ENCODE measurements at regions not wholly inside any gene's neighbourhood (a gene's known extent, or its start where the extent isn't known, plus 50 kb on each side); places are given as distances from the start of the nearest gene placed in this dataset.

DNA sequence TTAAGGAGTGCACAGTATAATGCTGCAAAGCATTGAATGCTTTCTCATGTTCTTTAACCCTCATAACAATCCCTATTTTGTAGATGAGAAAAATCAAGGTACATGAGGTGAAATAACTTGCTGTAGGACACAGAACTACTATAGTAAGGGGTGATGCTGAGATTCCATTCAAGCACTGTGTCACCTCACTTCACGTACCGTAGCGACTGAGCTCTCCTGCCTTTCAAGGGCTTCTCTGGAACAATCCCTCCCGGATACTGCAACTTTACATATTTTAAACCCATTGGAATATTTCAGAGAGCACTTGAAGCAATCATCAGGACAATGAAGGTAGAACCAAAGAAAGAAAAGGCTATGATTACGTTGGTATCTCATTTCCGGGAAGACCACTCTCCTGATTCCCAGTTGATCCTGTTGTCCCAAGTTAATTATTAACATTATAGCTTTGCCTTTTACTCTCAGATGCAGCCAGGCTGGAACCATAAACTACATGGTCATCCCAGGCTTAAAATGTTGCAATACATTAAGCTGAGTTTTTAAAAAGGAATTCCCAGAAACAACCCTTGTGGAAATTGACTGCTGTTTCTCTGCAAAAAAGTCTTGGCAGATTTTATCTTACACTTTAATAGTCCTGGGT, 252.2 kb upstream of the IGF1R start:
- H3K27me3 Mint-ChIP-seq (ENCODE audit: insufficient read depth, unreplicated experiment): peaks cover 36% of the 10 kb centered on the region
- H3K36me3 Mint-ChIP-seq (ENCODE audit: insufficient read depth, unreplicated experiment): no peaks in the 10 kb centered on the region
- no TSS peak for BruUV-seq (replicated peaks)
- H3K27ac Mint-ChIP-seq (ENCODE audit: low read depth, unreplicated experiment): no peak overlapping the region
- intact Hi-C loops (cut with micrococcal nuclease): no loop called here
- H3K4me1 Mint-ChIP-seq (ENCODE audit: insufficient read depth, unreplicated experiment): no peaks in the 10 kb centered on the region
- no peaks in the 10 kb centered on the region for H3K9me3 Mint-ChIP-seq (ENCODE audit: unreplicated experiment)
- POLR2A ChIA-PET: interaction anchor here (0.7 kb wide), 2 partner anchors 8 to 831 kb away, joined by 3 read pairs; no protein-coding TSS in a partner anchor
- CTCF ChIA-PET: interaction anchor here (0.6 to 6.1 kb wide), 3 partner anchors 12 to 74 kb away, joined by 3 to 36 read pairs (median 4); no protein-coding TSS in a partner anchor
- no peak for TF ChIP-seq CTCF (IDR thresholded peaks at IDR 0.05; ENCODE audit: unreplicated experiment)
- H3K4me3 Mint-ChIP-seq (ENCODE audit: unreplicated experiment): no peak overlapping the region
- no peak for DNase-seq (ENCODE audit: unreplicated experiment)

DNA sequence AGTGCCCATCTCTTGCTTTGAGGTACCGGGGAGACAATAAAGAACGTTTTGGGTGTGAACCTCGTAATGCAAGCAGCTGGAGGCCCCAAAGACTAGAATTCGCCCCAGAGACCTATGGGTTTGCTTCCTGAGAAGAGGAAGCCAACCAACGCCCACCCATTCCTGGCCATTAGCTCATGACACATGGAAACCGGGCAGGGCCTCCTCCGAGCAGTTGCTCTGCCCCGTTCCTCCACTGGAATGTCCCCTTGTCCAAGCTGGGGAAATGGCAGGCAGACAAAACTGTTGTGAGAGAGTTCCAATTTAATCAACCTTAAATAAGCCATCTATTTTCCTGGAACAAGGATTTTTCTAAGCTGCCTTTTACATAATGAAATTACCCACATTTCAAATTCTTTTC, 250.9 kb upstream of the IGF1R start:
- CTCF ChIA-PET: interaction anchor here (6.1 kb wide), 1 partner anchor 24 kb away, joined by 36 read pairs; no protein-coding TSS in a partner anchor
- no peak for TF ChIP-seq CTCF (IDR thresholded peaks at IDR 0.05; ENCODE audit: unreplicated experiment)
- intact Hi-C loops (cut with micrococcal nuclease): no loop called here
- Mint-ChIP-seq H3K9me3 (ENCODE audit: unreplicated experiment) (no peaks in the 10 kb centered on the region), H3K4me3 (ENCODE audit: unreplicated experiment) (no peak overlapping the region), H3K27me3 (ENCODE audit: insufficient read depth, unreplicated experiment) (peaks cover 36% of the 10 kb centered on the region), H3K27ac (ENCODE audit: low read depth, unreplicated experiment) (no peak overlapping the region), H3K4me1 (ENCODE audit: insufficient read depth, unreplicated experiment) (no peaks in the 10 kb centered on the region), H3K36me3 (ENCODE audit: insufficient read depth, unreplicated experiment) (no peaks in the 10 kb centered on the region)
- DNase-seq (ENCODE audit: unreplicated experiment): no peak
- POLR2A ChIA-PET: no interaction called here
- BruUV-seq (replicated peaks): no TSS peak

DNA sequence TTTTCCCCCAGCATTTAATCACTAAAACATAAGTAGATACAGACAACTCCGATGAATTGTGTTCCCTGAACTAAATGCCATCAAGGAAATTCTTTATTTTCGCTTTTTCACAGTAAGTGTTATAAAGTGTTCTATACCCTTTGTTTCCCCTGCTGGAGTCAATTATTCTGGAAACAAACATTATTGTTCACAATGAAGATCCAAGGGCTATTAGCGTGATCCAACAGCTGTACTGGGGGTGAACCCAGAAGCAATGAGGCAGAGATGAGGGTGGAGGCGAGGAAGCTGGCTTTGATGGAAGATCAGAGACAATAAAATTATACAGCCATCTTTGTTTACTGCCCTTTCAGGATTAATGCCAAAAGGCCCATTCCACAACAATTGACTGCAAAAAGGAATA, 250.3 kb upstream of the IGF1R start:
- Mint-ChIP-seq H3K27me3 (ENCODE audit: insufficient read depth, unreplicated experiment) (peaks cover 36% of the 10 kb centered on the region), H3K4me3 (ENCODE audit: unreplicated experiment) (no peak overlapping the region), H3K9me3 (ENCODE audit: unreplicated experiment) (no peaks in the 10 kb centered on the region), H3K27ac (ENCODE audit: low read depth, unreplicated experiment) (no peak overlapping the region), H3K36me3 (ENCODE audit: insufficient read depth, unreplicated experiment) (no peaks in the 10 kb centered on the region), H3K4me1 (ENCODE audit: insufficient read depth, unreplicated experiment) (no peaks in the 10 kb centered on the region)
- TF ChIP-seq CTCF (IDR thresholded peaks at IDR 0.05; ENCODE audit: unreplicated experiment): no peak
- no peak for DNase-seq (ENCODE audit: unreplicated experiment)
- intact Hi-C loops (cut with micrococcal nuclease): no loop called here
- ChIA-PET CTCF (interaction anchor here (2.4 to 6.1 kb wide), 2 partner anchors 23 to 30 kb away, joined by 10 to 36 read pairs; no protein-coding TSS in a partner anchor), POLR2A (no interaction called here)
- BruUV-seq (replicated peaks): no TSS peak

GRCh38 chr15:98398886-98399285, 249.5 kb upstream of the IGF1R start:
- intact Hi-C loops (cut with micrococcal nuclease): no loop called here
- H3K4me3 Mint-ChIP-seq (ENCODE audit: unreplicated experiment): no peak overlapping the region
- H3K9me3 Mint-ChIP-seq (ENCODE audit: unreplicated experiment): no peaks in the 10 kb centered on the region
- H3K4me1 Mint-ChIP-seq (ENCODE audit: insufficient read depth, unreplicated experiment): no peaks in the 10 kb centered on the region
- no TSS peak for BruUV-seq (replicated peaks)
- no peak for TF ChIP-seq CTCF (IDR thresholded peaks at IDR 0.05; ENCODE audit: unreplicated experiment)
- H3K27me3 Mint-ChIP-seq (ENCODE audit: insufficient read depth, unreplicated experiment): peaks cover 28% of the 10 kb centered on the region
- H3K27ac Mint-ChIP-seq (ENCODE audit: low read depth, unreplicated experiment): no peak overlapping the region
- ChIA-PET POLR2A (no interaction called here), CTCF (interaction anchor here (2.4 to 6.1 kb wide), 2 partner anchors 22 to 29 kb away, joined by 10 to 36 read pairs; no protein-coding TSS in a partner anchor)
- no peaks in the 10 kb centered on the region for H3K36me3 Mint-ChIP-seq (ENCODE audit: insufficient read depth, unreplicated experiment)
- DNase-seq (ENCODE audit: unreplicated experiment): no peak
